ENCODE measurements at regions not wholly inside any gene's neighbourhood (a gene's known extent, or its start where the extent isn't known, plus 50 kb on each side); places are given as distances from the start of the nearest gene placed in this dataset.

GRCh38 chr14:86997271-86997670 is 995.7 kb downstream of the GALC start:
- CTCF ChIA-PET = no interaction called here

More at GRCh38 chr14:86997271-86997670, 995.7 kb downstream of the GALC start:
- Histone ChIP-seq H3K4me3 (replicated peaks in 1 of 3; ENCODE audit: insufficient read depth in 1 of 3, low read depth in 1 of 3, low read length in 3 of 3) (no peak overlapping the region), H2AFZ (ENCODE audit: low read depth, low read length) (no peak overlapping the region), H3K27ac (ENCODE audit: insufficient read depth, low read depth, low read length) (no peak overlapping the region), H3K27me3 (ENCODE audit: control insufficient read depth in 2 of 2, insufficient read depth in 2 of 2, low read length in 2 of 2) (no peaks in the 10 kb centered on the region), H3K79me2 (ENCODE audit: control insufficient read depth, insufficient read depth, low read length) (no peaks in the 10 kb centered on the region), H3K4me2 (ENCODE audit: insufficient read depth, low read length) (no peak overlapping the region), H3K4me1 (ENCODE audit: control insufficient read depth, extremely low read depth, insufficient read depth, low read length) (no peaks in the 10 kb centered on the region), H3K36me3 (ENCODE audit: control insufficient read depth in 2 of 2, extremely low read depth in 1 of 2, insufficient read depth in 2 of 2, low read length in 2 of 2) (no peaks in the 10 kb centered on the region), H3K9me3 (replicated peaks; ENCODE audit: control insufficient read depth, insufficient read depth, low read length) (peaks cover 4% of the 10 kb centered on the region), H4K20me1 (replicated peaks; ENCODE audit: control insufficient read depth, extremely low read depth, insufficient read depth, low read length) (no peaks in the 10 kb centered on the region), H3K9ac (replicated peaks; ENCODE audit: extremely low read depth, insufficient read depth, low read length) (no peak overlapping the region), H3K9me1 (replicated peaks; ENCODE audit: control insufficient read depth, extremely low read depth, insufficient read depth, low read length) (no peaks in the 10 kb centered on the region)
- FAIRE-seq (no peak), DNase-seq (ENCODE audit: low read depth, low spot score) (no peak)
- BruUV-seq (replicated peaks) = no TSS peak
- TF ChIP-seq GATA2 (IDR thresholded peaks at IDR 0.05; ENCODE audit: insufficient read depth, insufficient read length, low read depth, low read length) = no peak
- no peak for TF ChIP-seq CTCF (IDR thresholded peaks at IDR 0.05; ENCODE audit: extremely low read depth in 1 of 2, insufficient read depth in 1 of 2, low read depth in 1 of 2, low read length in 2 of 2)
- no peak for TF ChIP-seq MYC (IDR thresholded peaks at IDR 0.05; ENCODE audit: low read depth, low read length)
- no peak for TF ChIP-seq JUN (IDR thresholded peaks at IDR 0.05; ENCODE audit: borderline replicate concordance, insufficient read depth, insufficient read length, low read depth)
- no peak for TF ChIP-seq POLR2AphosphoS5 (IDR thresholded peaks at IDR 0.05; ENCODE audit: insufficient read depth, low read depth, low read length)
- TF ChIP-seq EZH2 (IDR thresholded peaks at IDR 0.05; ENCODE audit: borderline replicate concordance, low read depth, low read length, severe bottlenecking) = no peak
- no peak for TF ChIP-seq POLR2A (IDR thresholded peaks at IDR 0.05; ENCODE audit: low read depth, low read length)
- no peak for TF ChIP-seq FOS (IDR thresholded peaks at IDR 0.05; ENCODE audit: borderline replicate concordance, insufficient read depth, low read length)
- TF ChIP-seq MAX (IDR thresholded peaks at IDR 0.05; ENCODE audit: insufficient read depth, insufficient read length) = no peak
- intact Hi-C loops (cut with micrococcal nuclease) (no loop called here), dilution Hi-C loops (cut with MboI; ENCODE audit: extremely low pct_ligation_motif_present, low sequenced_read_pairs) (no loop called here)
- POLR2A ChIA-PET = no interaction called here
